Endothelial cell of umbilical vein (primary cell): ENCODE measurements at regions not wholly inside any gene's neighbourhood (a gene's known extent, or its start where the extent isn't known, plus 50 kb on each side); places are given as distances from the start of the nearest gene placed in this dataset.

ENCODE experiments used
- BruUV-seq: library from RNA; stranded (reverse); fragments of 400-500 nt; replicated peaks from 2 replicates; lab custom pipeline; 2021; lab: Mats Ljungman, UMichigan
- CTCF ChIA-PET: fragments of 300-600, 350-600 bp; sonication (Branson Sonifier 250); formaldehyde crosslinking; loops from one replicate; lab custom pipeline; 2021; ENCODE audit warnings: antibody characterized with exemption, inconsistent platforms; lab: Charles Lee
- POLR2A ChIA-PET: fragments of 300-600, 350-600 bp; sonication (Branson Sonifier 250); formaldehyde crosslinking; loops from one replicate; lab custom pipeline; 2021; ENCODE audit warnings: antibody characterized with exemption, inconsistent platforms; lab: Charles Lee
- DNase-seq: peaks from one replicate; pipeline ENCODE4 v3.0.0-alpha.2; 2011; ENCODE audit warnings: low read depth, low spot score
- FAIRE-seq: peaks from 2 replicates; lab custom pipeline; 2011; peaks lifted over from hg19 to GRCh38; lab: Jason Lieb, UNC
- H2AFZ ChIP-seq: 2 replicates; pipeline ENCODE4 v1.6.0; 2012; ENCODE audit warnings: low read depth, low read length, control low read depth, inconsistent platforms
- H3K27ac ChIP-seq: 2 replicates; pipeline ENCODE4 v1.5.1; 2011; ENCODE audit warnings: low read depth, mild to moderate bottlenecking, control low read depth, low read length, moderate library complexity; ENCODE audit not compliant: insufficient read depth
- H3K27me3 ChIP-seq, 2 experiments: 2 replicates each; pipeline versions ENCODE4 v1.6.0 to v1.6.1; 2011; ENCODE audit warnings: low read length in 2 of 2, mixed read lengths in 1 of 2; ENCODE audit not compliant: control insufficient read depth in 2 of 2, insufficient read depth in 2 of 2
- H3K36me3 ChIP-seq, 2 experiments: 2 replicates in 1 of 2; 3 replicates in 1 of 2; pipeline ENCODE4 v1.5.1; 2011; ENCODE audit warnings: low read length in 2 of 2, mild to moderate bottlenecking in 1 of 2, moderate library complexity in 1 of 2; ENCODE audit not compliant: control insufficient read depth in 2 of 2, insufficient read depth in 2 of 2; ENCODE audit errors: extremely low read depth in 1 of 2
- H3K4me1 ChIP-seq: 3 replicates; pipeline ENCODE4 v1.5.1; 2011; ENCODE audit warnings: mild to moderate bottlenecking, low read length; ENCODE audit not compliant: control insufficient read depth, insufficient read depth; ENCODE audit errors: extremely low read depth
- H3K4me2 ChIP-seq: 2 replicates; pipeline ENCODE4 v1.6.1; 2011; ENCODE audit warnings: low read length, control low read depth, mixed read lengths; ENCODE audit not compliant: insufficient read depth
- H3K4me3 ChIP-seq, 3 experiments: fragments of 200-600 bp in 1 of 3; sonication (generic), shearing (Covaris generic) in 1 of 3; replicated peaks in 1 of 3; 2 replicates each; pipeline ENCODE4 v1.5.1; 2011 to 2016; ENCODE audit warnings: control low read depth in 3 of 3, low read length in 3 of 3, mild to moderate bottlenecking in 2 of 3, inconsistent platforms in 1 of 3, low read depth in 1 of 3, moderate library complexity in 1 of 3; ENCODE audit not compliant: insufficient read depth in 1 of 3
- H3K79me2 ChIP-seq: 2 replicates; pipeline ENCODE4 v1.6.0; 2012; ENCODE audit warnings: low read length, inconsistent platforms; ENCODE audit not compliant: control insufficient read depth, insufficient read depth
- H3K9ac ChIP-seq: replicated peaks from 2 replicates; pipeline ENCODE3; 2011; ENCODE audit warnings: low read length, control low read depth; ENCODE audit not compliant: insufficient read depth; ENCODE audit errors: extremely low read depth
- H3K9me1 ChIP-seq: replicated peaks from 3 replicates; pipeline ENCODE4 v1.6.0; 2011; ENCODE audit warnings: mild to moderate bottlenecking, low read length; ENCODE audit not compliant: control insufficient read depth, insufficient read depth; ENCODE audit errors: extremely low read depth
- H3K9me3 ChIP-seq: replicated peaks from 2 replicates; pipeline ENCODE4 v1.5.1; 2012; ENCODE audit warnings: low read length, inconsistent platforms; ENCODE audit not compliant: control insufficient read depth, insufficient read depth
- H4K20me1 ChIP-seq: replicated peaks from 2 replicates; pipeline ENCODE3; 2011; ENCODE audit warnings: mild to moderate bottlenecking, low read length; ENCODE audit not compliant: control insufficient read depth, insufficient read depth; ENCODE audit errors: extremely low read depth
- CTCF ChIP-seq, 2 donors: IDR thresholded peaks; 1 replicate in 1 of 2; 2 replicates in 1 of 2; pipeline ENCODE4 v1.5.1; 2011; ENCODE audit warnings: low read length in 2 of 2, mild to moderate bottlenecking in 2 of 2, moderate library complexity in 2 of 2, control low read depth in 1 of 2, inconsistent platforms in 1 of 2, low read depth in 1 of 2; ENCODE audit not compliant: insufficient read depth in 1 of 2; ENCODE audit errors: extremely low read depth in 1 of 2
- EZH2 ChIP-seq: IDR thresholded peaks from 2 replicates; pipeline ENCODE4 v1.6.1; 2012; ENCODE audit warnings: borderline replicate concordance, low read depth, mild to moderate bottlenecking, moderate library complexity, low read length, inconsistent platforms; ENCODE audit not compliant: severe bottlenecking
- FOS ChIP-seq: IDR thresholded peaks from 2 replicates; pipeline ENCODE4 v1.6.1; 2011; ENCODE audit warnings: mild to moderate bottlenecking, low read length, moderate library complexity, borderline replicate concordance; ENCODE audit not compliant: insufficient read depth
- JUN ChIP-seq: IDR thresholded peaks from 2 replicates; pipeline ENCODE4 v1.6.1; 2011; ENCODE audit warnings: borderline replicate concordance, low read depth; ENCODE audit not compliant: insufficient read length, insufficient read depth
- POLR2A ChIP-seq: IDR thresholded peaks from 2 replicates; pipeline ENCODE4 v1.6.1; 2012; ENCODE audit warnings: low read depth, mild to moderate bottlenecking, control low read depth, low read length
- POLR2AphosphoS5 ChIP-seq: IDR thresholded peaks from 2 replicates; pipeline ENCODE4 v1.6.1; 2012; ENCODE audit warnings: low read depth, mild to moderate bottlenecking, control low read depth, low read length, moderate library complexity; ENCODE audit not compliant: insufficient read depth
- dilution Hi-C: fragments of 300-500 bp; cut with MboI; formaldehyde crosslinking; loops from one replicate; pipeline ENCODE4 v1.15.0; 2019; ENCODE audit warnings: low sequenced_read_pairs; ENCODE audit not compliant: extremely low pct_ligation_motif_present
- intact Hi-C: fragments of 100-400 bp; cut with micrococcal nuclease; formaldehyde crosslinking; loops from one replicate; pipeline ENCODE4 v1.10.0; 2022

GRCh38 chr6:12608016-12608860 is 108.3 kb upstream of the PHACTR1 start:
- H3K4me3 ChIP-seq, result peak overlapping the region in 1 of 3 experiments; percentile 4
- peak; percentile 44 for FAIRE-seq
- intact Hi-C loops, result loop anchor here (1.0 to 10.0 kb wide), 5 partner anchors 286 to 841 kb away; partner anchors contain the start of gene HIVEP1

GRCh38 chr6:12608874-12609273 is 107.7 kb upstream of the PHACTR1 start:
- H3K4me2 ChIP-seq, result peak overlapping the region; percentile 67

More at GRCh38 chr6:12608016-12608860, 108.3 kb upstream of the PHACTR1 start:
- TSS peak; percentile 64 for BruUV-seq
- Histone ChIP-seq H3K27ac (peak overlapping the region; percentile 70), H3K36me3 (no peaks in the 10 kb centered on the region), H3K9ac (peak overlapping the region; percentile 41), H2AFZ (peak overlapping the region; percentile 24), H3K9me3 (no peaks in the 10 kb centered on the region), H3K4me1 (peaks cover 21% of the 10 kb centered on the region), H3K79me2 (no peaks in the 10 kb centered on the region), H3K9me1 (no peaks in the 10 kb centered on the region), H4K20me1 (no peaks in the 10 kb centered on the region), H3K4me2 (peak overlapping the region; percentile 67), H3K27me3 (peaks cover 0 to 1% of the 10 kb centered on the region in 2 experiments)
- peak; percentile 78 for TF ChIP-seq JUN
- no peak for TF ChIP-seq EZH2
- TF ChIP-seq FOS, result peak; percentile 38
- dilution Hi-C loops, result no loop called here
- ChIA-PET POLR2A (interaction anchor here (2.2 kb wide), 1 partner anchor 310 kb away, joined by 10 read pairs; no protein-coding TSS in a partner anchor), CTCF (interaction anchor here (1.0 to 10.9 kb wide), 9 partner anchors 68 to 1033 kb away, joined by 3 to 203 read pairs (median 4); partner anchors contain the start of gene EDN1)
- DNase-seq, result peak; percentile 64

More at GRCh38 chr6:12608874-12609273, 107.7 kb upstream of the PHACTR1 start:
- Histone ChIP-seq H3K4me1 (peaks cover 21% of the 10 kb centered on the region), H3K79me2 (no peaks in the 10 kb centered on the region), H3K9ac (peak overlapping the region; percentile 41), H4K20me1 (no peaks in the 10 kb centered on the region), H3K9me3 (no peaks in the 10 kb centered on the region), H3K36me3 (no peaks in the 10 kb centered on the region), H3K4me3 (peak overlapping the region in 1 of 3 experiments; percentile 4), H3K27ac (peak overlapping the region; percentile 70), H2AFZ (peak overlapping the region; percentile 24), H3K27me3 (peaks cover 0 to 1% of the 10 kb centered on the region in 2 experiments), H3K9me1 (no peaks in the 10 kb centered on the region)
- ChIA-PET CTCF (interaction anchor here (1.0 to 10.9 kb wide), 6 partner anchors 206 to 1033 kb away, joined by 3 to 203 read pairs (median 4); no protein-coding TSS in a partner anchor), POLR2A (interaction anchor here (2.2 kb wide), 1 partner anchor 311 kb away, joined by 10 read pairs; no protein-coding TSS in a partner anchor)
- peak; percentile 23 for DNase-seq
- intact Hi-C loops (loop anchor here (1.0 to 10.0 kb wide), 5 partner anchors 285 to 842 kb away; partner anchors contain the start of gene HIVEP1), dilution Hi-C loops (no loop called here)
- BruUV-seq, result no TSS peak
- TF ChIP-seq POLR2AphosphoS5 (no peak), JUN (no peak), POLR2A (no peak), CTCF (IDR thresholded peaks at IDR 0.05; ENCODE audit: extremely low read depth in 1 of 2, insufficient read depth in 1 of 2, low read depth in 1 of 2, low read length in 2 of 2) (no peak)
- FAIRE-seq, result no peak
